ENCODE measurements at regions not wholly inside any gene's neighbourhood (a gene's known extent, or its start where the extent isn't known, plus 50 kb on each side); places are given as distances from the start of the nearest gene placed in this dataset.

DNA sequence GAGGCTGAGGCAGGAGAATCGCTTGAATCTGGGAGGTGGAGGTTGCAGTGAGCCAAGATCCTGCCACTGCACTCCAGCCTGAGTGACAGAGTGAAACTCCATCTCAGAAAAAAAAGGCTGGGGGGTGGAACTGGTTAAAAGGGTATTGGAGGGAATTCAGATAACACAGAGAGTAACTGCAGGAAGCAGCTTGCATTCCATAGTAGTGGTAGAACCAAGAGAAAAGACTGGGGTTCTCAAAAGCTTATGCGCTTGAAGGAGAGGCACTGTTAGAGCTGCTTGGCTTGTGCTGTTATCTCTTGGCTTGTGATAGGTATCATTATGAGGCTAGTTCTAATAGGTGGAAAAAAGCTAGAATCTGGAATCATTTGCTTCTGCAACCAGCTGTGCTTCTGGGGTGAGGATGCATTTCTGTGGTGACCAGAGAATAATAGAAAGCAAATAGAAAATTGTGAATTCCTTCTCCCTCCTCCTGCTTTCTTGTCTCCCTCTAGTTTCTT is 91.2 kb upstream of the ELOVL6 start:
- no peak overlapping the region for H3K4me3 ChIP-seq (ENCODE audit: insufficient read length, low read depth)
- H3K9me3 ChIP-seq (ENCODE audit: insufficient read depth, low read length), result no peaks in the 10 kb centered on the region
- no peak for TF ChIP-seq ZNF274 (IDR thresholded peaks at IDR 0.05; ENCODE audit: low read depth, low read length)
- no peak for TF ChIP-seq SUZ12 (IDR thresholded peaks at IDR 0.05; ENCODE audit: extremely low read depth, insufficient read depth, insufficient read length)
- TF ChIP-seq YY1 (IDR thresholded peaks at IDR 0.05; ENCODE audit: insufficient read depth, insufficient read length), result no peak
- H3K36me3 ChIP-seq (ENCODE audit: insufficient read depth, insufficient read length, low read length), result no peaks in the 10 kb centered on the region
- peak; percentile 5 for DNase-seq (ENCODE audit: low read depth, low spot score)
- H3K4me1 ChIP-seq (ENCODE audit: insufficient read depth, insufficient read length), result no peaks in the 10 kb centered on the region
- no peak overlapping the region for H3K9ac ChIP-seq (ENCODE audit: insufficient read length, low read depth)
- no peaks in the 10 kb centered on the region for H3K27me3 ChIP-seq (ENCODE audit: insufficient read depth, insufficient read length)

DNA sequence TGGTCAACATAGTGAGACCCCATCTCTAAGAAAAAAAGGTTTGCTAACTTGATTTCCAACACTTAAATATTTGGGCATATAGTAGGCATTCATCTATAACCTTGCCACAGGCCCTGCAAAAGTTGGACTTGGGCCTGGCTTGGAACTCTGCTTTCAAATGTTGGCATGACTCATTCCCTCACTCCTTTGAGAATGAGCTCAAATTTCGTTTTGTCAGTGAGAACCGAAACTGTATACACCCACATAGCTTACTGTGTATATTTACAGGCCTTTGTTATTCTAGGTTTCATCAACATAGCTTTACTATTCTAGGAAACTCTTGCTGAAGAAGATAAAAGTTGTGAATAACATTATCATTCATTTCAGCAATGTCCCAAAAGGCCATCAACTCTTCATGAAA is 88.7 kb upstream of the ELOVL6 start:
- Histone ChIP-seq H3K36me3 (ENCODE audit: insufficient read depth, insufficient read length, low read length) (no peaks in the 10 kb centered on the region), H3K4me1 (ENCODE audit: insufficient read depth, insufficient read length) (no peaks in the 10 kb centered on the region), H3K9me3 (ENCODE audit: insufficient read depth, low read length) (no peaks in the 10 kb centered on the region), H3K27me3 (ENCODE audit: insufficient read depth, insufficient read length) (no peaks in the 10 kb centered on the region), H3K4me3 (ENCODE audit: insufficient read length, low read depth) (no peak overlapping the region), H3K9ac (ENCODE audit: insufficient read length, low read depth) (no peak overlapping the region)
- no peak for DNase-seq (ENCODE audit: low read depth, low spot score)
- TF ChIP-seq YY1 (IDR thresholded peaks at IDR 0.05; ENCODE audit: insufficient read depth, insufficient read length) (no peak), ZNF274 (IDR thresholded peaks at IDR 0.05; ENCODE audit: low read depth, low read length) (no peak), SUZ12 (IDR thresholded peaks at IDR 0.05; ENCODE audit: extremely low read depth, insufficient read depth, insufficient read length) (no peak)

DNA sequence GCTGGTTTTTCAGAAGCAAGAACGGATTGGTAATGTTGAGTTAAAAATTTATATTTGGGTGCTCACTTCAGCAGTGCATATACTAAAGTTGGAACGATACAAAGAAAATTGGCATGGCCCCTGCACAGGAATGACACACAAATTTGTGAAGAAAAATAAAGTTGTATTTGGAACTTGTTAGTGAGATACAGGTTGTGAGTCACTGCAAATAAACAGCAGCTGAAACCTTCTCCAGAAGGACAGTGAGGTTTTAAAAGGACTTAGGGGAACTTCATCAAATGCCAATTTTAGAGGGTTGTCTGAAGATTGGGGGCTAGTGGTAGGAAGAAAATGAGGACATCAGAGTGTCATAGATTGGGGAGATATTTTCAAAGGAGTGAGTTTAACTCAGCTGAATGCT is 79.7 kb upstream of the ELOVL6 start:
- H3K36me3 ChIP-seq (ENCODE audit: insufficient read depth, insufficient read length, low read length), result no peaks in the 10 kb centered on the region
- no peak overlapping the region for H3K4me3 ChIP-seq (ENCODE audit: insufficient read length, low read depth)
- no peaks in the 10 kb centered on the region for H3K9me3 ChIP-seq (ENCODE audit: insufficient read depth, low read length)
- H3K27me3 ChIP-seq (ENCODE audit: insufficient read depth, insufficient read length), result no peaks in the 10 kb centered on the region
- H3K9ac ChIP-seq (ENCODE audit: insufficient read length, low read depth), result no peak overlapping the region
- DNase-seq (ENCODE audit: low read depth, low spot score), result no peak
- TF ChIP-seq YY1 (IDR thresholded peaks at IDR 0.05; ENCODE audit: insufficient read depth, insufficient read length), result no peak
- H3K4me1 ChIP-seq (ENCODE audit: insufficient read depth, insufficient read length), result no peaks in the 10 kb centered on the region

DNA sequence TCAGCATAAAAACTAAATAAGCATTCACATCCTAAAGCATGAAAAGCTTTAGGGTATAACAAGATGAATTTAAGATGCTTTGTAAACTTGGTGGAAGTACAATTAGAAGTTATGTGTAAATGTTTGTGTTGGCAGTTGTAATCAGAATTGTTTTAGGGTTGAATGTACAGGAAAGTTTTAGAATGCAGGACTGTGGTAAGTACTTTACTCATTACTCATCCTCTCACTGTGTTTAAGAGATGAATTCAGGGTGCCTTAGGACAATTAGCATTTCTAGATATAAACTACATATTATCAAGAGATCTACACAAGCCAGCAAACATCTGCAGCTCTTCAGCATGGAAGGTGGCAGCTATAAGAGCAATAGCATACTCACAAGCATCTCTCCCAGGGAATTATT is 77.5 kb upstream of the ELOVL6 start:
- H3K27me3 ChIP-seq (ENCODE audit: insufficient read depth, insufficient read length), result no peaks in the 10 kb centered on the region
- DNase-seq (ENCODE audit: low read depth, low spot score), result no peak
- TF ChIP-seq YY1 (IDR thresholded peaks at IDR 0.05; ENCODE audit: insufficient read depth, insufficient read length) (no peak), ZNF274 (IDR thresholded peaks at IDR 0.05; ENCODE audit: low read depth, low read length) (no peak), SUZ12 (IDR thresholded peaks at IDR 0.05; ENCODE audit: extremely low read depth, insufficient read depth, insufficient read length) (no peak)
- H3K36me3 ChIP-seq (ENCODE audit: insufficient read depth, insufficient read length, low read length), result no peaks in the 10 kb centered on the region
- H3K4me3 ChIP-seq (ENCODE audit: insufficient read length, low read depth), result no peak overlapping the region
- H3K9ac ChIP-seq (ENCODE audit: insufficient read length, low read depth), result no peak overlapping the region
- no peaks in the 10 kb centered on the region for H3K4me1 ChIP-seq (ENCODE audit: insufficient read depth, insufficient read length)
- H3K9me3 ChIP-seq (ENCODE audit: insufficient read depth, low read length), result no peaks in the 10 kb centered on the region

DNA sequence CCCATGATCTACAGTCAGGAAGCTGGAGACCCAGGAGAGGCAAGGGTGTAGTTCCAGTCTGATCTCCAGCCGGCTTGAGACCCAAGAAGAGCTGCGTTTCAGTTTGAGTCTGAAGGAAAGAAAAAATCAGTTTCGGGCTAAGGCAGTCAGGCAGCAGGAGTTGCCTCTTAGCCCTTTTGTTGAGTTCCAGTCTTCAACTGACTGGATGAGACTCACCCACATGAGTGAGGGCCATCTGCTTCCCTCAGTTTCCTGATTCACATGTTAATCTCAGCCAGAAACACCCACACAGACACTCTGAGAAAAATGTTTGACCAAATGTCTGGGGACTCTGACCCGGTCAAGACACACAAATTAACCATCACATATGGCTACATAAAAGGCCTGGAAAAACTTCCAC is 73.6 kb upstream of the ELOVL6 start:
- no peaks in the 10 kb centered on the region for H3K27me3 ChIP-seq (ENCODE audit: insufficient read depth, insufficient read length)
- H3K9ac ChIP-seq (ENCODE audit: insufficient read length, low read depth), result no peak overlapping the region
- DNase-seq (ENCODE audit: low read depth, low spot score), result no peak
- H3K4me3 ChIP-seq (ENCODE audit: insufficient read length, low read depth), result no peak overlapping the region
- no peaks in the 10 kb centered on the region for H3K36me3 ChIP-seq (ENCODE audit: insufficient read depth, insufficient read length, low read length)
- H3K4me1 ChIP-seq (ENCODE audit: insufficient read depth, insufficient read length), result no peaks in the 10 kb centered on the region
- no peak for TF ChIP-seq YY1 (IDR thresholded peaks at IDR 0.05; ENCODE audit: insufficient read depth, insufficient read length)
- H3K9me3 ChIP-seq (ENCODE audit: insufficient read depth, low read length), result no peaks in the 10 kb centered on the region

DNA sequence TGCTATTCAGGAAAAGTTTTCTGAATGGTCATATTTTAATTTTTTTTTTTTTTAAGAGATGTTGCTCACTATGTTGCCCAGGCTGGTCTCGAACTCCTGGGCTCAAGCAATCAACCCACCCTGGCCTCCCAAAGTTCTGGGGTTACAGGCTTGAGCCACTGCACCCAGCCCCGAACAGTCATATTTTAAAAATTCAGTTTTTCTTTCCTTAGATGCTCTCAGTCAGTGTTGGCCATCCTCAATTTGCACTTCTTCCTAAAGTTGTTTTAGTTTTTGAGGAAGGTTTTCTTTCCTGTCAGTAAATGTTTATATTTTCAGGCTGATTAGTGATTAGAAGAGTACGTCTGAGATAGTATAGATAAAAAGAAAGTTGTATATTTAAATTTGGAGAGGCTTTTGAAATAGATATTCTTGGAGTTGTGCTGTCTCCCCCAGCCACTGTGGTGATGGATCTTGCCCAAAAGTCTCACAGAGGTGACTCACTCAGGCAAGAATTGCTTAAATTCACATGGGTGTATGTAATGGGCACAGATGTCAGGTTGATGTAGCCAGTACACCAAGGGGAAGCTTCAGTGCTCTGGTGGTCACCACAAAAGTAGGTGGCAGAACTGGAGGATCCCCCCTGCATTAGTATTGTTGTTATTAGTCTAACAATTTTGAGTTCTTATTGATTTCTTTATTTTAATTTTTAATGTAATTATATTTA is 72.2 kb upstream of the ELOVL6 start:
- H3K9me3 ChIP-seq (ENCODE audit: insufficient read depth, low read length), result no peaks in the 10 kb centered on the region
- no peaks in the 10 kb centered on the region for H3K4me1 ChIP-seq (ENCODE audit: insufficient read depth, insufficient read length)
- no peak overlapping the region for H3K9ac ChIP-seq (ENCODE audit: insufficient read length, low read depth)
- H3K36me3 ChIP-seq (ENCODE audit: insufficient read depth, insufficient read length, low read length), result no peaks in the 10 kb centered on the region
- no peak for TF ChIP-seq SUZ12 (IDR thresholded peaks at IDR 0.05; ENCODE audit: extremely low read depth, insufficient read depth, insufficient read length)
- no peak overlapping the region for H3K4me3 ChIP-seq (ENCODE audit: insufficient read length, low read depth)
- no peak for DNase-seq (ENCODE audit: low read depth, low spot score)
- H3K27me3 ChIP-seq (ENCODE audit: insufficient read depth, insufficient read length), result no peaks in the 10 kb centered on the region

DNA sequence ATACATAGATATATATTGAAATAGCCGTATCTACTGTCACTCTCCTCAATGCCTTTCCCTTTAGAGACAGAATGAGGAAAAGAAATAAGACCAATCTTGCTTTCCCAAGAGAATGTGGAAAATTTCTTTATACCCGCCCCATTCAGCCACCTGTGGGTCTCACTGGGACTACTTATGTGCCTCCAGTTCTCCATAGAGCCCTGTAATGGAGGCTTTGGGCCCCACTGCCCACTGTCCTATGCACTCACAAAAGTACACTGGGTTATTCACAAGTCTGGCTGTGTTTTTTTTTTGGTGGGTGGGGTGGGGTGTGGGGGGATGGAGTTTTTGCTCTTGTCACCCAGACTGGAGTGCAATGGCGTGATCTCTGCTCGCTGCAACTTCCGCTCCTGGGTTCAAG is 70.4 kb upstream of the ELOVL6 start:
- no peaks in the 10 kb centered on the region for H3K27me3 ChIP-seq (ENCODE audit: insufficient read depth, insufficient read length)
- no peaks in the 10 kb centered on the region for H3K36me3 ChIP-seq (ENCODE audit: insufficient read depth, insufficient read length, low read length)
- DNase-seq (ENCODE audit: low read depth, low spot score), result no peak
- H3K9ac ChIP-seq (ENCODE audit: insufficient read length, low read depth), result no peak overlapping the region
- H3K9me3 ChIP-seq (ENCODE audit: insufficient read depth, low read length), result no peaks in the 10 kb centered on the region
- no peaks in the 10 kb centered on the region for H3K4me1 ChIP-seq (ENCODE audit: insufficient read depth, insufficient read length)
- H3K4me3 ChIP-seq (ENCODE audit: insufficient read length, low read depth), result no peak overlapping the region
- no peak for TF ChIP-seq YY1 (IDR thresholded peaks at IDR 0.05; ENCODE audit: insufficient read depth, insufficient read length)
- TF ChIP-seq ZNF274 (IDR thresholded peaks at IDR 0.05; ENCODE audit: low read depth, low read length), result no peak
- TF ChIP-seq SUZ12 (IDR thresholded peaks at IDR 0.05; ENCODE audit: extremely low read depth, insufficient read depth, insufficient read length), result no peak

DNA sequence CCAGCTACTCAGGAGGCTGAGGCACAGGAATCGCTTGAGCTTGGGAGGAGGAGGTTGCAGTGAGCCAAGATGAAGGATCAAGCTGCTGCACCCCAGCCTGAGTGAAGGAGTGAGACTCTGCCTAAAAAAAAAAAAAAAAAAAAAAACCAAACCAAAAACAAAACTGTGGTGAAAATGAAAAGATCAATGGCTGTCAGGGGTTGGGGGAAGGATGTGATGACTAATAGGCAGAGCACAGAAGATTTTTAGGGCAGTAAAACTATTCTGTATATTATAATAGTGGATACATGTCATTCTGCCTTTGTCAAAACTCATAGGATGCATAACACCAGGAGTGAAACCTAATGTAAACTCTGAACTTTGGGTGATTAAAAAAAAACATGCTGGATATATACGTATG is 69.9 kb upstream of the ELOVL6 start:
- no peak for TF ChIP-seq YY1 (IDR thresholded peaks at IDR 0.05; ENCODE audit: insufficient read depth, insufficient read length)
- no peak for TF ChIP-seq ZNF274 (IDR thresholded peaks at IDR 0.05; ENCODE audit: low read depth, low read length)
- no peak for TF ChIP-seq SUZ12 (IDR thresholded peaks at IDR 0.05; ENCODE audit: extremely low read depth, insufficient read depth, insufficient read length)

More for the DNA sequence above, 69.9 kb upstream of the ELOVL6 start:
- no peaks in the 10 kb centered on the region for H3K27me3 ChIP-seq (ENCODE audit: insufficient read depth, insufficient read length)
- H3K36me3 ChIP-seq (ENCODE audit: insufficient read depth, insufficient read length, low read length), result no peaks in the 10 kb centered on the region
- H3K9ac ChIP-seq (ENCODE audit: insufficient read length, low read depth), result no peak overlapping the region
- H3K4me3 ChIP-seq (ENCODE audit: insufficient read length, low read depth), result no peak overlapping the region
- no peaks in the 10 kb centered on the region for H3K9me3 ChIP-seq (ENCODE audit: insufficient read depth, low read length)
- H3K4me1 ChIP-seq (ENCODE audit: insufficient read depth, insufficient read length), result no peaks in the 10 kb centered on the region
- DNase-seq (ENCODE audit: low read depth, low spot score), result no peak

All from NT2/D1 (cell line).